HG03460 (cell line): ENCODE measurements at regions not wholly inside any gene's neighbourhood (a gene's known extent, or its start where the extent isn't known, plus 50 kb on each side); places are given as distances from the start of the nearest gene placed in this dataset.
A peak's percentile ranks its signal among the peaks of the same experiment; 100 is the strongest.

Experiments
- ATAC-seq: cut with Tn5 transposase; IDR thresholded peaks from one replicate; pipeline ENCODE4 v1.9.1; 2021; ENCODE audit not compliant: unreplicated experiment

GRCh38 chr13:27014406-27015359 is 156.9 kb downstream of the USP12 start:
- ATAC-seq: no peak

GRCh38 chr13:27012482-27013197 is 159.0 kb downstream of the USP12 start:
- ATAC-seq: no peak

- ATAC-seq: no peak
These were observed 159.9 kb downstream of the USP12 start for GRCh38 chr13:27011661-27012060.

GRCh38 chr13:27008733-27009132 is 162.9 kb downstream of the USP12 start:
- no peak for ATAC-seq

GRCh38 chr13:27007166-27007565 is 164.4 kb downstream of the USP12 start:
- no peak for ATAC-seq

GRCh38 chr13:27006519-27007161 is 165.0 kb downstream of the USP12 start:
- ATAC-seq: no peak

- no peak for ATAC-seq
These were observed 165.6 kb downstream of the USP12 start for GRCh38 chr13:27005976-27006518.

- no peak for ATAC-seq
These were observed 166.1 kb downstream of the USP12 start for GRCh38 chr13:27005556-27005955.

GRCh38 chr13:27004866-27005265 is 166.7 kb downstream of the USP12 start:
- ATAC-seq: no peak

GRCh38 chr13:27004326-27004725 is 167.3 kb downstream of the USP12 start:
- ATAC-seq: no peak

- no peak for ATAC-seq
These were observed 169.9 kb downstream of the USP12 start for GRCh38 chr13:27001705-27002104.

- ATAC-seq: no peak
These were observed 170.9 kb downstream of the USP12 start for GRCh38 chr13:27000686-27001085.

GRCh38 chr13:26999499-26999898 is 172.1 kb downstream of the USP12 start:
- ATAC-seq: no peak

- ATAC-seq: no peak
These were observed 173.3 kb downstream of the USP12 start for GRCh38 chr13:26998292-26998691.

- ATAC-seq: peak; percentile 94
These were observed 174.5 kb downstream of the USP12 start for GRCh38 chr13:26996965-26997752.

- no peak for ATAC-seq
These were observed 176.5 kb downstream of the USP12 start for GRCh38 chr13:26995159-26995558.

- no peak for ATAC-seq
These were observed 177.8 kb downstream of the USP12 start for GRCh38 chr13:26993780-26994179.

GRCh38 chr13:26992951-26993719 is 178.5 kb downstream of the USP12 start:
- no peak for ATAC-seq

GRCh38 chr13:26991508-26992181 is 180.0 kb downstream of the USP12 start:
- ATAC-seq: no peak
